ENCODE measurements at regions not wholly inside any gene's neighbourhood (a gene's known extent, or its start where the extent isn't known, plus 50 kb on each side); places are given as distances from the start of the nearest gene placed in this dataset.

GRCh38 chr2:212863185-212863588 lies 288.2 kb downstream of the IKZF2 start:
- TF ChIP-seq CTCF (conservative IDR thresholded peaks at IDR 0.05; ENCODE audit: low read length) (peak; percentile 98), EZH2phosphoT487 (IDR thresholded peaks at IDR 0.05; ENCODE audit: borderline replicate concordance, low read depth, low read length) (no peak)
